Upper lobe of right lung (tissue), 1 donor: ENCODE measurements at regions not wholly inside any gene's neighbourhood (a gene's known extent, or its start where the extent isn't known, plus 50 kb on each side); places are given as distances from the start of the nearest gene placed in this dataset.

ENCODE experiments used
- ATAC-seq: fragments of 200-7000 bp; cut with Tn5 transposase; one replicate; pipeline ENCODE4 v1.9.1; 2020; ENCODE audit warnings: mild to moderate bottlenecking, moderate library complexity
- DNase-seq: peaks from one replicate; pipeline ENCODE4 v3.0.0-alpha.2; 2020
- H3K27ac ChIP-seq: fragments of 200-600 bp; one replicate; pipeline ENCODE4 v1.8.0; 2022
- H3K27me3 ChIP-seq: fragments of 200-600 bp; one replicate; pipeline ENCODE4 v1.8.0; 2022; ENCODE audit warnings: mild to moderate bottlenecking
- H3K36me3 ChIP-seq: fragments of 200-600 bp; one replicate; pipeline ENCODE4 v1.8.0; 2022
- H3K4me1 ChIP-seq: fragments of 200-600 bp; one replicate; pipeline ENCODE4 v1.8.0; 2022
- H3K4me3 ChIP-seq: fragments of 200-600 bp; one replicate; pipeline ENCODE4 v1.8.0; 2022; ENCODE audit warnings: mild to moderate bottlenecking
- H3K9me3 ChIP-seq: fragments of 200-600 bp; one replicate; pipeline ENCODE4 v1.8.0; 2022
- CTCF ChIP-seq: fragments of 200-600 bp; IDR thresholded peaks from one replicate; pipeline ENCODE4 v1.8.0; 2022; ENCODE audit warnings: antibody characterized with exemption
- intact Hi-C: fragments of 100-400 bp; cut with DNase I; formaldehyde crosslinking; loops from one replicate; pipeline ENCODE4 v1.11.0; 2022
- donor health status: DM: no; HTN: yes; CAD: no; lungs with severe emphysema.

DNA sequence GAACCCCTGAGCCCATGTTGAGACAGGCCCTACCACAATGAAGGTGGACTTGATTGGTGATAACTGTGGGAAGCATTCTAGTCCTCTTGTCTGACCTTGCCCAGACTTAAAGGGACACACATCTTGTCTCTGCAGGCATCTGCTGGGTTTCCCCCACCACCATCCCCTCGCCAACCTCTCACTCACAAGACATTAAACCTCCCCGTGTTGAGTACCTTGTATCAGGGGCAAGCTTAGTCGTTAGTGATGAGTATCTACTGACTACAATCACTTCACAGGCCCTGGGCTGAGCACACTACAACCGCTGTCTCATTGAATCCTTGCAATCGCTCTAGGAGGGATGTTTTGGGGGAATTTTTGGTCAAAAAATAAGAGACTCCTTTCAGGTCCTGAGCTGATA lies 86.0 kb downstream of the ICOS start:
- H3K9me3 ChIP-seq, result no peaks in the 10 kb centered on the region
- H3K36me3 ChIP-seq, result no peaks in the 10 kb centered on the region
- no peaks in the 10 kb centered on the region for H3K27me3 ChIP-seq
- no peak for ATAC-seq
- intact Hi-C loops, result no loop called here
- no peaks in the 10 kb centered on the region for H3K4me1 ChIP-seq
- no peak overlapping the region for H3K27ac ChIP-seq
- no peak overlapping the region for H3K4me3 ChIP-seq
- no peak for DNase-seq
- TF ChIP-seq CTCF, result no peak

DNA sequence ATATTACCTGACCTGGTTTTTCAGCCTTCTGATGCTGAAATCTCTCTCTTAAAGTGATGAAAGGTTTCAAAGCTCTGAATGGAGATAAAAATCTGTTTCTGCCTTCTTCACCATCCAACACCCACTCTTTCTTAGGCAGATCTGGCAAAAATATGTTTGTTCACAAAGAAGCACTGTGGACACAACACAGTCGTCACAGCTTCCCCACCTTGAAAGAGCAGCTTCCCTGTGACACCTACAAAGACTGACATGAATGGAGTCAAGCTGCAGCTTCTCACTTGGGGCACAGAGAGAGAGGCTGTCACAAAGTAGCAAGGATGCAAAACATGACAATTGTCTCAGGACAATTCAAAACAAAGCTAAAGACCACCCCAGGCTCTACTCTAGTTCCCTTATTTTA lies 86.5 kb downstream of the ICOS start:
- ATAC-seq (no peak), DNase-seq (no peak)
- no peak for TF ChIP-seq CTCF
- no peak overlapping the region for H3K27ac ChIP-seq
- H3K4me3 ChIP-seq, result no peak overlapping the region
- H3K36me3 ChIP-seq, result no peaks in the 10 kb centered on the region
- intact Hi-C loops, result no loop called here
- H3K4me1 ChIP-seq, result no peaks in the 10 kb centered on the region
- H3K27me3 ChIP-seq, result no peaks in the 10 kb centered on the region
- H3K9me3 ChIP-seq, result no peaks in the 10 kb centered on the region

- Histone ChIP-seq H3K4me3 (no peak overlapping the region), H3K4me1 (no peaks in the 10 kb centered on the region), H3K27ac (no peak overlapping the region), H3K36me3 (no peaks in the 10 kb centered on the region), H3K9me3 (no peaks in the 10 kb centered on the region), H3K27me3 (no peaks in the 10 kb centered on the region)
- TF ChIP-seq CTCF, result peak; percentile 62
- no peak for DNase-seq
- ATAC-seq, result peak; percentile 73
- intact Hi-C loops, result no loop called here
Observed at GRCh38 chr2:204024503-204024902, 87.9 kb downstream of the ICOS start.

- intact Hi-C loops, result no loop called here
- DNase-seq, result no peak
- TF ChIP-seq CTCF, result no peak
Observed at GRCh38 chr2:204024906-204025475, 88.4 kb downstream of the ICOS start.

GRCh38 chr2:204026294-204026693 lies 89.7 kb downstream of the ICOS start:
- DNase-seq, result no peak
- Histone ChIP-seq H3K4me1 (no peaks in the 10 kb centered on the region), H3K4me3 (no peak overlapping the region), H3K27ac (no peak overlapping the region), H3K27me3 (no peaks in the 10 kb centered on the region), H3K36me3 (no peaks in the 10 kb centered on the region), H3K9me3 (no peaks in the 10 kb centered on the region)
- intact Hi-C loops, result no loop called here
- ATAC-seq, result no peak
- TF ChIP-seq CTCF, result peak; percentile 24

More at GRCh38 chr2:204024906-204025475, 88.4 kb downstream of the ICOS start:
- Histone ChIP-seq H3K4me1 (no peaks in the 10 kb centered on the region), H3K9me3 (no peaks in the 10 kb centered on the region), H3K36me3 (no peaks in the 10 kb centered on the region), H3K4me3 (no peak overlapping the region), H3K27me3 (no peaks in the 10 kb centered on the region), H3K27ac (no peak overlapping the region)
- ATAC-seq, result no peak

DNA sequence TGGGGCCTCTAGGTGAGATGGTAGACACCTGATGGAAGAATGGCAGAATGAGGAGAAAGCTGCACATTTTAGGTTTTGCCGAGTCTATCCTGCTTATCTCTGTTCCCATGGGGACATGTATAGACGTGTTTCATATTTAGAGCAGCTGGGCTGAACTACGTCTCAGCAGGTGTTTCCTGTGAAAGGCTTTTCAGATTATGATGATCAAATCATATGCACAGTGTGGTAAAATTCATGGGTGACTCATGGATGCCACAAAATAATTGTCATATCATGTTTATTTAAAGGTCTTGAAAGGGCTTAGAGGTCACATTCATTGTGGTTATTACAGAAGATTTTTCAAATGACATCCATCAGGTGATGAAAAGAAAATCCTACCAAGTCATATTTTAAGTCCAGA lies 90.5 kb downstream of the ICOS start:
- Histone ChIP-seq H3K9me3 (no peaks in the 10 kb centered on the region), H3K27me3 (no peaks in the 10 kb centered on the region), H3K4me3 (no peak overlapping the region), H3K27ac (no peak overlapping the region), H3K4me1 (no peaks in the 10 kb centered on the region), H3K36me3 (no peaks in the 10 kb centered on the region)
- TF ChIP-seq CTCF, result no peak
- no peak for ATAC-seq
- intact Hi-C loops, result no loop called here
- no peak for DNase-seq
